LoVo (cell line): ENCODE measurements at regions not wholly inside any gene's neighbourhood (a gene's known extent, or its start where the extent isn't known, plus 50 kb on each side); places are given as distances from the start of the nearest gene placed in this dataset.

Source experiments
- DNase-seq: peaks from one replicate; pipeline ENCODE4 v3.0.0-alpha.2; 2016; ENCODE audit warnings: low spot score

- DNase-seq, result no peak
These were observed 277.2 kb upstream of the HSF2 start for GRCh38 chr6:122122202-122122601.

- no peak for DNase-seq
These were observed 276.8 kb upstream of the HSF2 start for GRCh38 chr6:122122686-122123085.

GRCh38 chr6:122124908-122125307 lies 274.5 kb upstream of the HSF2 start:
- no peak for DNase-seq

DNA sequence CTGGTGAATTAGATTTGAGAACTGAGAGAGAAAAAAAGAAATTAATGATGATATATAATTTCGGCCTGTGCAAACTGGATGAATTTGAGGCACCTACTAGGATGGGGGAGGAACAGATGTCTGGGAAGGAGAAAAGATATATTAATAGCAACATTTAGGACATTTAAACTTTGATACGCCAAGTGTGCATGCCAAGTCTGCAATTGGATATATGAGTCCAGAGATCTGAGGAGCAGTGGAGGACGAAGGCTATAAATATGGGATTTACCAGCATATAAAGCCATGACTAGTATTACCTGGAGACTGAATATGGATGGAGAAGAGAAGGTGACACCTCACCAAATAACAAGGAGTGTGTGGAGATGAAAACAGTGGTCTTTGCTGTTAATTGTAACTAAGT lies 272.6 kb upstream of the HSF2 start:
- DNase-seq, result no peak

DNA sequence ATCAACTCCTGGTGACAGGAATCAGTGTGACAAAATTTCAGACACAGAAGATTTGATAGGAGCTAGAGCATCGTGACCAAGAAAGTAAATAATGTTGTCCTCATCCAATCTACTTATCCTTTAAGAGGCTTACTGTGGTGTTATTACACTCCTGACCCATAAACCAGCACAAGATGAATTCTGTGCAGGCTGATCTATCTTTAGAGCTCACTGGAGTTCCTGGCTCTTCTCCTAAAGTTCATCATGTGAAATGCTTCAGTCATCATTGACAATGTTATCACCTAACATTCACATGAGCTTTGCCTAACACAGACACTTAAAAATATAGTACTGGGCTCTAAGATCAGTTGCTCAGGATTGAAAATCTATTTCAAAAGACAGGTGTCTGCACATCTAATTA lies 271.0 kb upstream of the HSF2 start:
- no peak for DNase-seq

DNA sequence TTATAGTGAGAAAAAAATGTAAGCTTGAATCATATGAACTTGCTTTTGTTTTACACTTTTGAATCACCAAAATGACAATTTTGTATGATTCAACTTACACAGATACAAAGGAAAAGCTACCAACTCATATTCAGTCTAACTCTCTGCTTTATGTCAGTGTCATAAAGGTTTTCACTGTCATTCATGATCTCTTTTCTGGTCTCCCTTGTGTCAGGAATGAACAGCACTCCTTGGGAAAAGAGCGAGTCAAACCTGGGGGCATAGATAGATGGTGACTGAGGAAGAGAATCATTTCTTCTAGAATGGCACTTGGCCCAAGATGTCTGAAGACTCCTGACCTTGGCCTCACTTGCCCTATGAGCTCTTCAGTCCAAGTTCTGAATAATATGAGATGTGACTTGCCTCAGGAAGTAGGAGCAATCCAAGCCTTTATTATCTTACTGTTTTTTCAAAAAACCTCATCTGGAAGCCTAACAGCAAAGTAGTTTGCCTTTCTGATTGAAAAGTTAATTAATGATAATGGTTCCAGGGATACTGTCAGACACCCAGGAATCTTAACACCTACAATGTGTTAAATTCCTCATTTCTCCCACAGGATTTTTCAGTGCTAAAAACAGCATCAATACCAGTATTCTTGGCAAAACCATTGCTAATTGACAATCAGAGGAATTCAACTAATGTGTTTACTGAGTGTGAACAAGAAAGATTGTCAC lies 270.0 kb upstream of the HSF2 start:
- no peak for DNase-seq

DNA sequence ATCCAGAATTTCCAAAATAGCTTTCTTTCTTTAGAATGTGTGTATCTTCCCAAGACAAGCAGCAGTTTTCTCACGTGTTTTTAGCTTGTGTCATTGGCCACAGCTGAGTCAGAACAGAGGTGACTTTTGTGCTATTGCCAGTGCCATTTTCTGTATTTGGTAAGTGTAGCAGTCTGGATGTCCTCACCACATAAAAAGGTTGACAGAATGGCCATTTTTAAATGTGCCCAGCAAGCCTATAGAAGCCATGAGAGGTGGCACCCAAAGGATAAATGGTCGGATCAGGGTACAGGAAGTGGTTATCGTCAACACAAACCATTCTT lies 269.5 kb upstream of the HSF2 start:
- no peak for DNase-seq

GRCh38 chr6:122130518-122130917 lies 268.9 kb upstream of the HSF2 start:
- no peak for DNase-seq

DNA sequence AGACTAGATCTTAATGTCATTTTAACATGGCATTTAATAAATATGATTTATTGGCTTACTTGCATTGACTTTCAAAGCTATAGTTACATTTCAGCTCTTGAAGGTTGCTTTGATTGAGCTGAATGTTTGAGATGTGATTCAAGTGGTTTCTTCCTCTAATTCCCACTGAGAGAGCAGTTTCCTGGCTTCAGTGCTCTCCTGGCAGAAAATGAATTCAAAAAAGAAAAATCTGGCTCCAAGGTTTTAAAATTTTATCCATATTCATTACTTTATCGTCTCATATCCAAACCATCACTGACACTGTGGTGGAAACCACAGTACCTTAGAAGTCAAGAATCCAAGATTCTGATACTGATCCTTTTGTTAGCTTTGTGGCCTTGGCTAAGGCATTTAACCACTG lies 263.1 kb upstream of the HSF2 start:
- DNase-seq, result no peak

GRCh38 chr6:122140031-122140430 lies 259.4 kb upstream of the HSF2 start:
- no peak for DNase-seq

DNA sequence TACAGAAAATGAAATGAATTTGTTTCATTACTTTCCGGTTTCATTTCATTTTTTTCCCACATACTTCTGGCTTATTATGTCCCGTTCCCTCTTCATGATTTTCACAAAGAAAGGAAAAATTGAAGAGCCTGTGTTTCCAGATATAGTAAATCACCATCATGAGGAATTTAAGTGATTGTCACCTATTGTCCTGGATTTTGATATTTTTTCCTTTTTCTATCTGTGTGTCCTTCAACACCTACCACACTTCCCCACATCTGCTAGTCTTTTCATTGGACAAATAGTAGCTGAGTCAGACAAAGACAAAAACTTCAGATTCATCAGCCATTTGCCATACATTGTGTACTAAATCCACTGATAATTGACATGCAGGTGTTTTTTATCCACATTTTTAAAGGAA lies 258.2 kb upstream of the HSF2 start:
- no peak for DNase-seq

DNA sequence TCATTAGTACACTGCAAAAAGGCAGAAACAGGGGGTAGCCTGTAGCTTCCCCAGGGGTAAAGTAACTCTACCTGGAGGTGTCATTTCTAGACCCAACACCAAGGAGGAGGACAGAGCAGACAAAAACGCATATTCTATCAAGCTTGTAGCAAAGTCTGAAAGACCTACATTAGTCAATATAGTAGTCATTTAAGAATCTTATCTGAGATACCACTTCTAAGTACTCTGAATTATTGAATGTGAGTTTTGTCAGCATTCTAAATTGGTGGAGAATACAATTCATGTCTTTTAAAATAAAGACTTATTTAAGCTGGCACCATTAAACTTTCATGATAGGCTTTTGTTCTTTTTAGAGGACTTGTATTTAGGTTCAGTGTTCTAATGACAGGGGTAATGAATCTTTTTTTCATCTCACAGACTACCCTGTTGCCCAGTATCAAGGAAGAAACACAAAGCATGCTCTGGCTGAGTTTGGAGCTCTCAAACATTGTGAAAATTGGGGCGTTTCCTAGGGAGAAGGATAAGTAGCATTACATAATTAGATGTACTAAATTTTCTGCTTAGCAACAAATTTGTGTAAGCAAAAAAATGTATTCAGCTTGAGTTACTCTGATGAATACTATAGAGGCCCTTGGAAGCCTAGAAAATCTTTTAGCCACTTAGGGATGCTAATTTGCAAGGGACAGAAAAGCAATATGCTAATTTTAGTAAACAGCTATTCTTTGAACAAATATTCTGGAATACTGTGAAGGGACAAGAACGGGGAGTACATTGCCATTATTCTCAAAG lies 255.4 kb upstream of the HSF2 start:
- DNase-seq, result no peak

DNA sequence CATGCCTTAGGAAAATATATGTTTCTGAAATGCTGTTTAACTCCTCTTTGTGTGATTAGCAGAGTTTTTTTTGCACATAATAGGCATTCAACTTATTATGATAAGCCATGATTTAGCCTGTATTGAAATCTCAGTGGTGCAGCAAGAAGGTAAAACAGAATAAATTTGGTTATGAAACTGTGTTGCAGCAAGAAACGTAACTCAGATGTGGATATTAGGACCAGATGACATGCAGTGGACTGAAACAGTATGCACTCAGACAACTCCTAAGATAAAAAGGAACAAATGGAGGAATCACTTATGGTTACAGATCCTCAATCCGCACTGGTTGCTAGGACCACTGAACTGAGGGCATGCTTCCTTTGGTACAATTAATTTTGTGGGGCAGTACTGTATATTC lies 254.2 kb upstream of the HSF2 start:
- no peak for DNase-seq

DNA sequence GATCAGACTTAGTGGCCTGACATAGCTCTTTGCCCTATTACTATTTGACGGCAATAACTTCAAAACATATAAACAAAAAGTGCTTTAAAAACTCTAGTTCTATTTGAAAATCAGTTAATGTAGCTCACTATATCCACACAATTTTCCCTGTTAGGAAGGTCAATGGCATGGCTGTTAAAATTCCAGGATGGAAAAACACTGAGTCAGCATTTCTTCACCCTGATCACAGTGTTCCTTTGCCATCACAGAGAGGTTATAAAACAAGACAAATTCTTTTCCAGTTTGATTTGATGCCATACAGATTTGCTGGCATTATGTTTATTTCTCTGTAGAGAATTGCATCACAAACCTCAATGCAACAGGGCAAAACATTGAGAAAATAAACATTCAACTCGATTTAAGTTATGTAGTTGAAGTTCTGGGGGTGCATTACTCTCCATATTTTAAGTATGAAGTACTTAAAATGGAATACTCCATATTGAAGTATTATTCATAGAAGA lies 253.7 kb upstream of the HSF2 start:
- DNase-seq, result no peak

GRCh38 chr6:122147291-122147690 lies 252.2 kb upstream of the HSF2 start:
- no peak for DNase-seq

DNA sequence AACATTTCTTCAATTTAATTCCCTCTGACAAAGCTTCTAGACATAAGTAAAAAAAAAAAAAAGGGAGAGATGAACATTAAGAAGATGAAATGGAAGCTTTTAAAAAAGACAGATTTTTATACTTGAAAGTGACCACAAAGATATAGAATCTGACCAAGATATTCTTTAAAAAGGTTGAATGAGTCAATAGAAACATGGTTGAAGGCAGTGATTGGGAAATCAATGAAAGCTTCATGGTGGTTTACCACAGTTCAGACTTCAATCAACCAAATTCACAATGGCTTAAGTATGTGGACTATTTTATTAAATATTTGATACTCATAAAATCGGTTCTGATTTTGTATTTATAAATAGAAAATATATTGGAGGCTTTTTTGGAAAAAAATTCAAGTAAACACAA lies 248.4 kb upstream of the HSF2 start:
- DNase-seq, result no peak

- DNase-seq, result no peak
These were observed 247.7 kb upstream of the HSF2 start for GRCh38 chr6:122151763-122152162.

DNA sequence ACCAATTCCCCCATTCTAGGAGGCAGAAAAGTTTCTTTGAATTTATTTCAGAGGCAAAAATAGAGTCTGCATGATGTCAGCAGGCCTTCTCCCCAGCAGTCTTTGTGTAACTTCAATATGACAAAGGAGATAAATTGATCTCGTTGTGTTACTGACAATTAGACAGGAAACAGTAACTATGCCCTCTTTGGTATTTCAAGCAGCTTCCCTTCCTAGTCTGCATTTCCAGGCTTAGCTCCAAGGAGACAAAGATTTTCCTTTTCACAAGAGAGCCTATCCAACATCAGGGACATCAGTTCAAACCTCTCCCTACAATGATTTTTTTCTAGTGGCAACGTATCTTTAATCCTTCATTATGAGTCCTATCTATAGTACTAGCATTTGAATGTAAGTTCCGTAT lies 245.9 kb upstream of the HSF2 start:
- DNase-seq, result no peak

GRCh38 chr6:122154155-122154554 lies 245.3 kb upstream of the HSF2 start:
- DNase-seq, result no peak

GRCh38 chr6:122154912-122155575 lies 244.4 kb upstream of the HSF2 start:
- no peak for DNase-seq

- DNase-seq, result no peak
These were observed 238.3 kb upstream of the HSF2 start for GRCh38 chr6:122161136-122161535.

DNA sequence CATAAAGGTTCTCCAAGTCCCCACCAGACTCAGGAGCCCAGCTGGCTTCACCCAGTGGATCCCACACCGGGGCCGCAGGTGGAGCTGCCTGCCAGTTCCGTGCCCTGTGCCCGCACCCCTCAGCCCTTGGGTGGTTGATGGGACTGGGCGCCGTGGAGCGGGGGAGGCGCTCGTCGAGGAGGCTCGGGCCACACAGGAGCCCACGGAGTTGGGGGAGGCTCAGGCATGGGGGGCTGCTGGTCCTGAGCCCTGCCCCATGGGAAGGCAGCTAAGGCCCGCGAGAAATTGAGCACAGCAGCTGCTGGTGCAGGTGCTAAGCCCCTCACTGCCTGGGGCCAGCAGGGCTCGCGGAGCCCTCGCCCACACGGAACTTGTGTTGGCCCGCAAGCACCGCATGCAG lies 234.4 kb upstream of the HSF2 start:
- DNase-seq, result no peak

- no peak for DNase-seq
These were observed 229.2 kb upstream of the HSF2 start for GRCh38 chr6:122170274-122170673.
